ENCODE measurements at regions not wholly inside any gene's neighbourhood (a gene's known extent, or its start where the extent isn't known, plus 50 kb on each side); places are given as distances from the start of the nearest gene placed in this dataset.

GRCh38 chr3:16808393-16809107, 76.2 kb upstream of the PLCL2 start:
- DNase-seq (ENCODE audit: low read depth), result no peak
- no peak overlapping the region for H3K4me3 ChIP-seq (ENCODE audit: control insufficient read depth, low read depth, low read length)
- TF ChIP-seq, protein P1, sequence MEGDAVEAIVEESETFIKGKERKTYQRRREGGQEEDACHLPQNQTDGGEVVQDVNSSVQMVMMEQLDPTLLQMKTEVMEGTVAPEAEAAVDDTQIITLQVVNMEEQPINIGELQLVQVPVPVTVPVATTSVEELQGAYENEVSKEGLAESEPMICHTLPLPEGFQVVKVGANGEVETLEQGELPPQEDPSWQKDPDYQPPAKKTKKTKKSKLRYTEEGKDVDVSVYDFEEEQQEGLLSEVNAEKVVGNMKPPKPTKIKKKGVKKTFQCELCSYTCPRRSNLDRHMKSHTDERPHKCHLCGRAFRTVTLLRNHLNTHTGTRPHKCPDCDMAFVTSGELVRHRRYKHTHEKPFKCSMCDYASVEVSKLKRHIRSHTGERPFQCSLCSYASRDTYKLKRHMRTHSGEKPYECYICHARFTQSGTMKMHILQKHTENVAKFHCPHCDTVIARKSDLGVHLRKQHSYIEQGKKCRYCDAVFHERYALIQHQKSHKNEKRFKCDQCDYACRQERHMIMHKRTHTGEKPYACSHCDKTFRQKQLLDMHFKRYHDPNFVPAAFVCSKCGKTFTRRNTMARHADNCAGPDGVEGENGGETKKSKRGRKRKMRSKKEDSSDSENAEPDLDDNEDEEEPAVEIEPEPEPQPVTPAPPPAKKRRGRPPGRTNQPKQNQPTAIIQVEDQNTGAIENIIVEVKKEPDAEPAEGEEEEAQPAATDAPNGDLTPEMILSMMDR (IDR thresholded peaks at IDR 0.05; ENCODE audit: control insufficient read depth, insufficient read depth, low read depth, low read length, missing control alignments), result no peak

DNA sequence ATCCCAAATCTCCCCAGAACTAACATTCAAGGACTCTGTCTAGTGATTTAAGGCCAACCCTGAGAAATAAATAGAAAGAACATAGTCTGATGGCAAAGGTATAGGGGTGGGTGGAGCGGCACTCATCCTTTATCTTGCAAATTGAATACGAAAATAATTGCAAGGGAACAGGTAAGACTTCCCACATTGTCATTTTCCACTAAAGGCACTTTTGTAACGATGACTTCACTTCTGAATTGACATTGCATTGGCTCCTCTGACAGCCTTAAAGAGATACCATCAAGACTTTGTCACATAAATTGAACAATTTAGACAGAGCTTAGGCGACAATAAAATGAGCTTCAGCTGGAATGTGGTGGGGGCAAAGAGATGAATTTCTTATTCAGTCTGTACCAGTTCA, 75.3 kb upstream of the PLCL2 start:
- TF ChIP-seq, protein P1 (IDR thresholded peaks at IDR 0.05; ENCODE audit: control insufficient read depth, insufficient read depth, low read depth, low read length, missing control alignments), result no peak
- H3K4me3 ChIP-seq (ENCODE audit: control insufficient read depth, low read depth, low read length), result no peak overlapping the region
- DNase-seq (ENCODE audit: low read depth), result no peak

DNA sequence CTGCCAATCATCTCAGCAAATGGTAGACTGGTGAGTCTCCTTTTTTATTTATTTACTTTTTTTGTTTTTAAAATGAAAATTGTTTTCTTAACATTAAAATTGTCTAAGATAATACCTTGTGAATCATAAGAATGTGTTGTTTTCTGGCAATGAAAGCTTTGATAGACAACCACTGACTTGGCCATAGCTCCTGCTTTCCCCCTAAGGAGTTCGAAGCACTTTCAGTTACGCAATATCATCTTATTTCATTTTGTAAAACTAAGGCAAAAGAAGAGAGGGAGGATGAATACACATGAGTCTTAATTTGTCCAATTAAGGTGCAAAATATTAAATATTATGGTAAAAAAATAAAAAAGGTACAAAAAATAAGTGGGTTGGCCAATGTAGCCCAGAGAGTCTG, 74.8 kb upstream of the PLCL2 start:
- H3K4me3 ChIP-seq (ENCODE audit: control insufficient read depth, low read depth, low read length), result no peak overlapping the region
- TF ChIP-seq, protein P1 (IDR thresholded peaks at IDR 0.05; ENCODE audit: control insufficient read depth, insufficient read depth, low read depth, low read length, missing control alignments), result no peak
- no peak for DNase-seq (ENCODE audit: low read depth)

- TF ChIP-seq, protein P1 (IDR thresholded peaks at IDR 0.05; ENCODE audit: control insufficient read depth, insufficient read depth, low read depth, low read length, missing control alignments), result no peak
- DNase-seq (ENCODE audit: low read depth), result no peak
- no peak overlapping the region for H3K4me3 ChIP-seq (ENCODE audit: control insufficient read depth, low read depth, low read length)
Measured at GRCh38 chr3:16810593-16811367, 74.0 kb upstream of the PLCL2 start.

GRCh38 chr3:16811950-16812349, 72.8 kb upstream of the PLCL2 start:
- no peak overlapping the region for H3K4me3 ChIP-seq (ENCODE audit: control insufficient read depth, low read depth, low read length)
- TF ChIP-seq, protein P1 (IDR thresholded peaks at IDR 0.05; ENCODE audit: control insufficient read depth, insufficient read depth, low read depth, low read length, missing control alignments), result no peak
- DNase-seq (ENCODE audit: low read depth), result no peak

- no peak for DNase-seq (ENCODE audit: low read depth)
- H3K4me3 ChIP-seq (ENCODE audit: control insufficient read depth, low read depth, low read length), result no peak overlapping the region
- TF ChIP-seq, protein P1 (IDR thresholded peaks at IDR 0.05; ENCODE audit: control insufficient read depth, insufficient read depth, low read depth, low read length, missing control alignments), result no peak
Measured at GRCh38 chr3:16813336-16813735, 71.4 kb upstream of the PLCL2 start.
